Fibroblast of pulmonary artery (primary cell): ENCODE measurements at regions not wholly inside any gene's neighbourhood (a gene's known extent, or its start where the extent isn't known, plus 50 kb on each side); places are given as distances from the start of the nearest gene placed in this dataset.

Source experiments
- DNase-seq: peaks from one replicate; pipeline ENCODE4 v3.0.0-alpha.2; 2010; ENCODE audit warnings: low read depth
- H3K4me3 ChIP-seq: replicated peaks from 2 replicates; pipeline ENCODE4 v1.5.1; 2011; ENCODE audit warnings: low read depth, mild to moderate bottlenecking, control low read depth, low read length, moderate library complexity
- TF ChIP-seq, protein P1 (sequence below): IDR thresholded peaks from 2 replicates; pipeline ENCODE4 v1.5.1; 2011; ENCODE audit warnings: mild to moderate bottlenecking, control low read depth, low read length, inconsistent platforms; ENCODE audit errors: missing control alignments

DNA sequence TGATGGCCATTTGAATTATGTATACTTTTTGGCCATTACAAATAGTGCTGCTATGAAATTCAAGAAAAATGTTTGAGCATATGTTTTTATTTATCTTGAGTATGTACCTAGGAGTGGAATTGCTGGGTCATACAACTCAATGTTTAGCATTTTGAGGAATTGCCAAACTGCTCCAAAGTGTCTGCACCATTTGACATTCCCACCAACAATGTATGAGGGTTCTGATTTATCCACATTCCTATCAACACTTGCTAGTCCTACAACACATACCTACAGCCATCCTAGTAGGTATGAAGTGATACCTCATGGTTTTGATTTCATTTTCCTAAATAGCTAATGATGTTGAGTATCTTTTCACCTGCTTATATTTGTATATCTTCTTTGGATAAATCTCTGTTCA lies 165.5 kb downstream of the NOC3L start:
- TF ChIP-seq, protein P1, sequence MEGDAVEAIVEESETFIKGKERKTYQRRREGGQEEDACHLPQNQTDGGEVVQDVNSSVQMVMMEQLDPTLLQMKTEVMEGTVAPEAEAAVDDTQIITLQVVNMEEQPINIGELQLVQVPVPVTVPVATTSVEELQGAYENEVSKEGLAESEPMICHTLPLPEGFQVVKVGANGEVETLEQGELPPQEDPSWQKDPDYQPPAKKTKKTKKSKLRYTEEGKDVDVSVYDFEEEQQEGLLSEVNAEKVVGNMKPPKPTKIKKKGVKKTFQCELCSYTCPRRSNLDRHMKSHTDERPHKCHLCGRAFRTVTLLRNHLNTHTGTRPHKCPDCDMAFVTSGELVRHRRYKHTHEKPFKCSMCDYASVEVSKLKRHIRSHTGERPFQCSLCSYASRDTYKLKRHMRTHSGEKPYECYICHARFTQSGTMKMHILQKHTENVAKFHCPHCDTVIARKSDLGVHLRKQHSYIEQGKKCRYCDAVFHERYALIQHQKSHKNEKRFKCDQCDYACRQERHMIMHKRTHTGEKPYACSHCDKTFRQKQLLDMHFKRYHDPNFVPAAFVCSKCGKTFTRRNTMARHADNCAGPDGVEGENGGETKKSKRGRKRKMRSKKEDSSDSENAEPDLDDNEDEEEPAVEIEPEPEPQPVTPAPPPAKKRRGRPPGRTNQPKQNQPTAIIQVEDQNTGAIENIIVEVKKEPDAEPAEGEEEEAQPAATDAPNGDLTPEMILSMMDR = no peak

DNA sequence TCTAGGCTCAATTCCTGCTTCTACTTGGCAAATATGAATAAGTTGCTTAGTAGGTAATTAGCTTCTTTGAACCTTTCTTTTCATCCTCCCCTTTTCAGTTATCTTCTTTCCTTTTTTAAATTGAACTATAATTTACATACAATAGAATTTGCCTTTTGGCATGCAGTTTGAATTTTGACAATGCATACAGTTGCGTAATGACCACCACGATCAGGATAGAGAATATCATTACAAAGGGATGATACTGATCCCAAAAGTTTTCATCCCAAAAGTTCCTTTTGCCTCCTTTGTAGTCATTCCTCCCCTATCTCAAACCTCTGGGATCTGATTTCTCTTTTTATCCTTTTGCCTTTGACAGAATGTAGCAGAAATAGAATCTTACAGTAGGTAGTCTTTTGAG lies 164.4 kb downstream of the NOC3L start:
- no peak overlapping the region for H3K4me3 ChIP-seq
- no peak for DNase-seq
- TF ChIP-seq, protein P1 = no peak

More for the DNA sequence above, 165.5 kb downstream of the NOC3L start:
- H3K4me3 ChIP-seq = no peak overlapping the region
- no peak for DNase-seq

DNA sequence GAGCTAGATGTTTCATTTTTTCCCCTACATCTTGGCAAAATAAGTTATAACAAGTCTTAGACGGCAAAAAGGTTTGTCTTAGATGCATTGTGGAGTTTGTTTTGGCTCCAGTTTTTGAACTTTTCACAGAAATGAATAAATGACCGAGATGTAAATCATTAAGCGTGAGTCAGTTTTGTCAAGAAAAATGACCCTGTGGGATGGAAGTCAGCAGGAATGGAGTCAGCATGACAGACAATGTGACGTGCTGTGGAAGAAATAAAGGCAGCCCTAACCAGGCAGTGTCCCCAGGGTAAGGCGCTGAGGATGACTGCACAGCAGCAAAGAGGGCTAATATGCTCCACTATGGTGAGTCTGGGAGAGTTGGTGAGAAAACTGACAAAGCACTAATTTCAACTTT lies 163.2 kb downstream of the NOC3L start:
- TF ChIP-seq, protein P1 = no peak
- H3K4me3 ChIP-seq = no peak overlapping the region
- DNase-seq = no peak

DNA sequence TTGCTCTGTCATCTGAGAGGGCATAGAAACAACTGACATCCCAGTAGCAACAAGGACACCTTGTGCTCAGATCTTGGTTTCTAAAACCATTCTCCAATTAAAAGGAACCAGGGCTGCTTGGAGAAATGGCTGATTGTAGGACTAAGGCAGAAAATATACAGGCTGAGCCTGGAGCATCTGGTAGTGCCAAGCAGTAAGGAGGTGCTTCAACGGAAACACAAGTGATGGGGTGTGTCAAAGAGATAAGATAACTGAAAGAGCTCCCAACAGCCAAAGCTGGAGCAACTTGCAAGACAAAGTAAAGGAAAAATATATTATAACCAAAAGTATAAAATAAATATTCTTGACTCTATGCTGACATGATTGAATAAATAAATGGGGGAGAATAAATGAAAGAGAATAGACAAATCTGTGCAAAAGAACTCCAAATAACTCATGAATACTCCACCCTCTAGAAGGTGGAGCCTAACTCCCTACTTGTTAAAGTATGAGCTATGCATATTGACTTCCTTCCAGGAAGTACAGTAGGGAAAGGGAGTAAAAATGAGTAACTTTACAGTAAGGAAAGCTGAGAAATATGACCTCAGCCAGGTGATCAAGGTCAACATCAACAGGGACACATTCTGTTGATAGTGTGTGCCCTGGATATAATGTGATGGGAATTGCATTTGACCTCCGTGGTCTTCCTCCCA lies 162.4 kb downstream of the NOC3L start:
- TF ChIP-seq, protein P1 = no peak
- DNase-seq = no peak
- no peak overlapping the region for H3K4me3 ChIP-seq

DNA sequence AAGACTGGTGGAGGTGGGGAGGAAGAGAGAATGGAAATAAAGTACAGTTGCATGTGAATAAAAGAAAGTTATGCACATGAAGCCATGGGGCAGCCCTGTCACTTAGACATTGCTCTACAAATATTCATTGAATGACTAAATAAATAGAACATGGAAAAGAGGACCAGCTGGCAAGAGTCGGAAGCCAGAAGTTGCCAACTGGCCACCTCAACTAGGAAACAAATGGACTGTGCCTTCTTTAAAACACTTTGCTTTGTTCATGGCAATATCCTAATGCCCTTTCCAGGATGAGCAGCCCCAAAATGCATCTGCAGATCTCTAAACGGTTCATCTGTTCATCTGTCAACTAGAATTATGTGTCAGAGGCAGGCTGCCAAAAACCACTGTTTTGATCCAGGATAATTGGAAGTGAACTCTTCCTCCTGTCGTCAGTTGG lies 157.3 kb downstream of the NOC3L start:
- TF ChIP-seq, protein P1 = no peak

DNA sequence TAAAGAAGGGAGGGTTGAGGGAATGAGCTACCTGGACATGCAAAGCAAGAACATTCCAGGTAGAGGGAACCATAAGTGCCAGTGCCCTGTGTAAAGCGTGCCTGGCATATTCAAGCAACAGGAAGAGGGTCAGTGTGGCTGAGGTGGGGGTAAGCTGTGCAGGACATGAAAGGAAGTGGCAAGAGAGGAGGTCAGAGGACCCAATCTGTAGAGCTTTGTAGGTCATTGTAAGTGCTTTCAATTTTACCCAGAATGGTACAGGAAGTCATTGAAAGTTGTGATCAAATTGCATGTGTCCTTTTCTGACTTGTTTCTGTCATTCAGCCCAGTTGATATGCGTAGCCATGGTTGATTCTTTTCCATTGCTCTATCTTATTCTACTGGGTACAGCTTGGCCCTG lies 156.6 kb downstream of the NOC3L start:
- no peak for DNase-seq
- TF ChIP-seq, protein P1 = no peak
- no peak overlapping the region for H3K4me3 ChIP-seq

More for the DNA sequence above, 157.3 kb downstream of the NOC3L start:
- H3K4me3 ChIP-seq = no peak overlapping the region
- DNase-seq = no peak

DNA sequence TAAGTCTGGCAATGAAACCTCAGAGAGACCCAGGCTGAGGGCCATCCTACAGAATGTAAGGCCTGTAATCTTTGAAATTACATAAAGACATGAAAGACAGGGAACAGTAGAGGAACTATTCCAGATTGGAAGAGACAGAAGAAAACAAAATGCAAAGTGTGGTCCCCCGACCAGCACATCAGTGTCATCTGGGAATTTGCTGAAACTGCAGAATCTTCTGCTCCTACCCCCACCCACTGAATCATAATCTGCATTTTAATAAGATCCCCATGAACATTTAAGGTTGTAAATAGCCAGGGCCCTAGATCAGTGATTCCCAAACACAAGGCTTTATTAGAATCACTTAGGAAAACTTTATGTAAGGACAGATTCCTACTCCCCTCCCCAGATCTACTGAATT lies 154.4 kb downstream of the NOC3L start:
- no peak overlapping the region for H3K4me3 ChIP-seq
- DNase-seq = no peak
- TF ChIP-seq, protein P1 = no peak
